Kidney epithelial cell (primary cell): ENCODE measurements at regions not wholly inside any gene's neighbourhood (a gene's known extent, or its start where the extent isn't known, plus 50 kb on each side); places are given as distances from the start of the nearest gene placed in this dataset.

Experiments
- DNase-seq: peaks from one replicate; pipeline ENCODE4 v3.0.0-alpha.2; 2010; ENCODE audit warnings: low read depth
- H3K27me3 ChIP-seq: 2 replicates; pipeline ENCODE4 v1.6.0; 2011; ENCODE audit warnings: low read length; ENCODE audit not compliant: control insufficient read depth, insufficient read depth
- H3K36me3 ChIP-seq: 2 replicates; pipeline ENCODE4 v1.5.1; 2011; ENCODE audit warnings: low read length; ENCODE audit not compliant: control insufficient read depth, insufficient read depth
- H3K4me3 ChIP-seq: 2 replicates; pipeline ENCODE4 v1.5.1; 2011; ENCODE audit warnings: low read depth, mild to moderate bottlenecking, control low read depth, low read length
- TF ChIP-seq, protein P1 (sequence below): IDR thresholded peaks from 2 replicates; pipeline ENCODE4 v1.5.1; 2011; ENCODE audit warnings: mild to moderate bottlenecking, moderate library complexity, low read length, control low read depth, inconsistent platforms; ENCODE audit not compliant: insufficient read depth, poor library complexity, severe bottlenecking

DNA sequence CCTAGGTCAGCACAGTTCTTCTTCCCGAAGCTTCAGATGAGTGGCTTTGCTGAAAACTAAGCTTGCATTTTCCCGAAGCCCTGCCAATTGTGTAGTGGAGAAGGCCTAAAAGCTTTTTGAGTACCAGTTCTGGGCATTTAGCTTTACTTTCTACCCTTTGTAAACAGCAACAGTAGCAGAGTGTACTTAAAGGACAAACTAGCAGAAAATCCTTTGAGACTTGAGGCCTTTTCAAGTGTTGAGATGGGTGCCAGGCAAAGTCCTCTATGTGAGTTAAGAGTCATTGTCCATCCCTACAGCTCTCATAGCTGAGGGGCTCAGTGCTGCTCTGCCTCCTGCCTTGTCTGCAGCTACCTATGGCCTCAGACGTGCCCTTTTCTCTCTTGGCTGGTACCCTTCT is 368.2 kb downstream of the CCSER2 start:
- H3K4me3 ChIP-seq, result no peak overlapping the region
- DNase-seq, result no peak
- no peaks in the 10 kb centered on the region for H3K27me3 ChIP-seq
- no peaks in the 10 kb centered on the region for H3K36me3 ChIP-seq
- TF ChIP-seq, protein P1, sequence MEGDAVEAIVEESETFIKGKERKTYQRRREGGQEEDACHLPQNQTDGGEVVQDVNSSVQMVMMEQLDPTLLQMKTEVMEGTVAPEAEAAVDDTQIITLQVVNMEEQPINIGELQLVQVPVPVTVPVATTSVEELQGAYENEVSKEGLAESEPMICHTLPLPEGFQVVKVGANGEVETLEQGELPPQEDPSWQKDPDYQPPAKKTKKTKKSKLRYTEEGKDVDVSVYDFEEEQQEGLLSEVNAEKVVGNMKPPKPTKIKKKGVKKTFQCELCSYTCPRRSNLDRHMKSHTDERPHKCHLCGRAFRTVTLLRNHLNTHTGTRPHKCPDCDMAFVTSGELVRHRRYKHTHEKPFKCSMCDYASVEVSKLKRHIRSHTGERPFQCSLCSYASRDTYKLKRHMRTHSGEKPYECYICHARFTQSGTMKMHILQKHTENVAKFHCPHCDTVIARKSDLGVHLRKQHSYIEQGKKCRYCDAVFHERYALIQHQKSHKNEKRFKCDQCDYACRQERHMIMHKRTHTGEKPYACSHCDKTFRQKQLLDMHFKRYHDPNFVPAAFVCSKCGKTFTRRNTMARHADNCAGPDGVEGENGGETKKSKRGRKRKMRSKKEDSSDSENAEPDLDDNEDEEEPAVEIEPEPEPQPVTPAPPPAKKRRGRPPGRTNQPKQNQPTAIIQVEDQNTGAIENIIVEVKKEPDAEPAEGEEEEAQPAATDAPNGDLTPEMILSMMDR, result no peak

DNA sequence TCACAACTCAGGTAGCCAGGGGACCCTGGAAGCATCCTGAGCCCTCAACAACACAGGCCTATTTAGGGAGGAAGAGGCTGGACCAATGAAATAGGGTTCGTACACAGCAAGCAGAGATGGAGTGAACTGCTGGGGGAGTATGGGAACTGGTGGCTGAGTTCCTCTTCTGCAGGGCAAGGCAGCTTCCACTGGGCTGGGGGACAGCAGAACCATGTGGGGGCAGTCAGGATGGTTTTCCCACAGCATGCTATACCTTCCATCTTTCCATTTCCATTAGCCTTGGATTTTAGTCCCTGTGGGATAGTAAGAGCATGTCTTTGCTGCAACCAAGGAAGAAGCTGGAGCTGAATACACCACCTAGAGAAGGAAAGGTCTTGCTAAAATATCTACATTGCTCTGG is 370.6 kb downstream of the CCSER2 start:
- no peak overlapping the region for H3K4me3 ChIP-seq
- H3K27me3 ChIP-seq, result no peaks in the 10 kb centered on the region
- DNase-seq, result no peak
- no peaks in the 10 kb centered on the region for H3K36me3 ChIP-seq
- TF ChIP-seq, protein P1, result no peak

DNA sequence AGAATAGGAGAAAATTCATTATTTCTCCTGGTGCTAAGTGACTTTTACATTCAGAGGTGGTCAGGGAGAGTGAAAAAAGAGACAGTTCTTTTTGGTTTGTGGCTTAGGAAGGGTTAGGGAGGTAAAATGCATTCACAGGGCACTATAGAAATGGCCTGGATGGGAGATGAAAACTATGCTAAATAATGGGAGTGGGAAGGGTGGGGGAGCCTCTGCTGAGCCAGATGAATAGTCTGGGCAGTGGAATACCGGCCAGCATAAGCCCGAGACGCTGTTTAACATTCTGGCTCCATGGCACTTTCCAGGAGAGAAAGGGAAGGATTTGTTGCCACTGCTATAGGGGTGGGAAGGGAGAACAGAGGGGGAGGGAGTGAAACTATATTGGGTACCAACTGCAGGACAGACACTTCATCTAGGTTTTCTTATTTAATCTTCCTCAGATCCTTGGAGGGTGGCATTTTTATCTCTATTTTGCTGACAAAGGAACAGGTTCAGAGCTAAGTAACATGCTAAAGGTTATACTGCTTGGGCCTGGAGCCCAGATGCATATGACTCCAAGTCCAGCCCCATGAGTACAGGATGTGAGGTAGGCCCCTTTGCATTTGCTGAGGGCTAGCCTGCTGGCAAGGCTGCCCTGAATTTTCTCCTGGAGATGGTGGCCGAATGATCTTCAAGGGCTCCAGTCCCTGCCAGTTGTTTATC is 372.4 kb downstream of the CCSER2 start:
- H3K4me3 ChIP-seq, result no peak overlapping the region
- no peaks in the 10 kb centered on the region for H3K27me3 ChIP-seq
- no peak for DNase-seq
- TF ChIP-seq, protein P1, result no peak
- no peaks in the 10 kb centered on the region for H3K36me3 ChIP-seq

DNA sequence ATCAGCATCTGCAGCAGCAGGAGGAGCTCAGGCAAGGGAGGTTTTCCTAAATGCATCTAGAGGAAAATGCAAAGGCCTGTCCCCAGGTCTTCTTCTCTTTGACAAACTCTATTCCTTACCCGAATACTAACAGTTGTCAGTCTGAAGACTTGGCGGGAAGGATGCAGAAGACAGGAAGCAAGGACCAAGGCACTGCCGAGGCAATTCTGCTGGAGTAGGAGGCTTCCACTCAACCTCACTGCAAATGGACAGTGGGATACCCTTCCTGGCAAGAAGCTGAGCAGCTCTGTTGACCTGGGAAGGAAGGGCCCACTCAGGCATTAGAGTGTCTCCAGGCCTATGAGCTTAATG is 373.0 kb downstream of the CCSER2 start:
- no peaks in the 10 kb centered on the region for H3K36me3 ChIP-seq
- TF ChIP-seq, protein P1, result no peak
- H3K27me3 ChIP-seq, result no peaks in the 10 kb centered on the region
- no peak overlapping the region for H3K4me3 ChIP-seq
- DNase-seq, result no peak

DNA sequence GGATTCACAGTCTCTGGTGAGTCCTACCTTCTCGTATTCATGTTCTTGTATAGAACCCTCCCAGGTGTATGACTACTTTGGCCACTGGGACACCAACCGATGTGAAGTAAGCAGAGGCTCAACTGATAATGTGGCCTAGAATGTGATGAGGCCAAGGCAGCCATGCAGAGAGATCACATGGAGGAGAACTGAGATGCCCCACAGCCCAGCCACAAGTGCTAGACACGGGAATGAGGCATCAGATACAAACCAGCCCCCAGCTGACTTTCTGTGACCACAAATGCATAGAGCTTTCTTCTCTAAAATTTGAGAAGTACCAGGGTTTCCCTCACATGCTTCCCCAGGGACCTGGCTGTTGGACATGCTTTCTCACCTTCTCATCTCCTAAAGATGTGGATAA is 375.7 kb downstream of the CCSER2 start:
- Histone ChIP-seq H3K4me3 (no peak overlapping the region), H3K27me3 (no peaks in the 10 kb centered on the region), H3K36me3 (no peaks in the 10 kb centered on the region)
- no peak for DNase-seq
- TF ChIP-seq, protein P1, result no peak

DNA sequence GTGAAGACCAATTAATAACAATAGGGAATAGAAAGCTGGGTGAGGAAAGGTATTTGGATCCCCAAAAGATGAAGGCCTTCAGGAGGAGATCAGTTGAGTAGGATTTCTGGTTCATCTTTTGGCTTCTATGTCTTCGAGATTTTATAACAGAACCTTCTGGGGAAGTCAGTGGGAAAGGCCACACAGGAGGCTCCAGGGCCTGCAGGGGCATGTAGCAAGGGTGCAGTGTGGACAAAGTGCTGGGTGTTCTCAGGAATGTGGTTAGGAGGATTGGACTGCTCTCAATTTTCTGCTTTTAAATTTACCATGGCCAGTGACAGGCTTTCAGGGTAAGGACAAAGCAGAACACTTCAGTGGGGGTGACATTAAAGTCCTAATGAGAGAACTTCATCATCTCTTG is 378.0 kb downstream of the CCSER2 start:
- TF ChIP-seq, protein P1, result no peak
- Histone ChIP-seq H3K4me3 (no peak overlapping the region), H3K27me3 (no peaks in the 10 kb centered on the region), H3K36me3 (no peaks in the 10 kb centered on the region)
- DNase-seq, result no peak
